NCI-H82 treated with DMSO at 0.1 percent for 48 hours (cell line): ENCODE measurements at regions not wholly inside any gene's neighbourhood (a gene's known extent, or its start where the extent isn't known, plus 50 kb on each side); places are given as distances from the start of the nearest gene placed in this dataset.

Experiments
- DNase-seq: peaks from one replicate; lab custom pipeline; 2025; ENCODE audit not compliant: unreplicated experiment; lab: John Stamatoyannopoulos, UW

DNA sequence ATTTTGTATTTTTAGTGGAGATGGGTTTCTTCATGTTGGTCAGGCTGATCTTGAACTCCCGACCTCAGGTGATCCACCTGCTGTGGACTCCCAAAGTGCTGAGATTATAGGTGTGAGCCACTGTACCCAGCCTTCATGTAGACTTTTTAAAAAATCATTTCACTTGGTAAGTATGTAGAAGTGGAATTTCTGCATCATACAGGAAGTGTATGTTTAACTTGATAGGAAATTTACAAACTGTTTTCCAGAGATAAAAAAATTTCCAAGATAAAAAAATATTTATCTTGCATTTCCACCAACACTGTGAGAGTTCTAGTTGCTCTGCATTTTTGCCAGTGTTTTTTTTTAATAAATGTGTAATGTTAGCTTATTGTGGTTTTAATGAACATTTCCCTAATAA, 155.8 kb downstream of the ZNF608 start:
- no peak for DNase-seq

DNA sequence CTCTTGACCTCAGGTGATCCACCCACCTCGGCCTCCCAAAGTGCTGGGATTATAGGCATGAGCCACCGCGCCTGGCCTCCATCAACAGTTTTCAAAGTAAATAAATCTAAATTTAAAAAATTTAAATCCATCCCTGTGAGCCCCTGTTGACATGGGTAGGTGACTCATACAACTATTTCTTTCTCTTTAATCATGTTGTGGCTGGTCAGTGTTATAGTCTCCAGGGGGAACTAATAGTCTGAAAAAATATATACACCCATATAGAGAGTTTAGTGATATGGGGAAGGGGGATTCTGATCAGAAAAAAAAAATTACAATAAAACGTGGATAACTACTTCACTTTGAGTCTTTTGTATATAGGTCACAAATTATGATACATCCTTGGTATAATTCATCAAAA, 159.2 kb downstream of the ZNF608 start:
- DNase-seq = no peak

DNA sequence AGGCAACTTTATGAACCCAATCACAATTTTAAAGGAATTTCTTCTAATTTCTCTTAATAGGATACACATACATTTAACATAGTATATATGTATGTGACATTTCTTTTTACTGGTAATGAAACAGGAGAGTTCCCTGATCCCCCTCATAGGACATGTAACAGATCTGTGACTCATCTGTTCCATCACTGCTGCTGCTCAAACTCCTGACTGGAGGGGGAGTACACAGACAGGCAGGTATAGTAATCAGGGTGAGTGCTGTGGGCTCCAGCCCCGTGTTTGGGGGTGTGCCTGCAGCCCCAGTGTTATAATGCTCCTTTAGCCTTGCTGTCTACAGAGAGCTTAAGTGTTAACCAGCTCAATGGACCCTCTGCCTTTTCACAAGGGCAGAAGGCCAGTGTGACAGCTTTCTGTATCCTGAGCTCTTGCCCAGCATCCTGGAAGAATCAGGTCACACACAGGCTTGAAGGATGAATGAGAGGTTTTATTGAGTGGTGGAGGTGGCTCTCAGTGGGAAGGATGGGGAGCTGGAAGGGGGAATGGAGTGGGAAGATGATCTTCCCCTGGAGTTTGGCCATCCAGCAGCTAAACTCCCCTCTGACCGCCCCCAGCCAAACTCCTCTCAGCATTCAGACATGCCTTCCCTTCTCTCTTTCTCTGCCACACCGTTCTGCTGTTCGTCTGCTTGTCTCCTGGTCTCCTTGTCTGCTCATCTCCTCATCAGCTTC, 161.3 kb downstream of the ZNF608 start:
- no peak for DNase-seq

DNA sequence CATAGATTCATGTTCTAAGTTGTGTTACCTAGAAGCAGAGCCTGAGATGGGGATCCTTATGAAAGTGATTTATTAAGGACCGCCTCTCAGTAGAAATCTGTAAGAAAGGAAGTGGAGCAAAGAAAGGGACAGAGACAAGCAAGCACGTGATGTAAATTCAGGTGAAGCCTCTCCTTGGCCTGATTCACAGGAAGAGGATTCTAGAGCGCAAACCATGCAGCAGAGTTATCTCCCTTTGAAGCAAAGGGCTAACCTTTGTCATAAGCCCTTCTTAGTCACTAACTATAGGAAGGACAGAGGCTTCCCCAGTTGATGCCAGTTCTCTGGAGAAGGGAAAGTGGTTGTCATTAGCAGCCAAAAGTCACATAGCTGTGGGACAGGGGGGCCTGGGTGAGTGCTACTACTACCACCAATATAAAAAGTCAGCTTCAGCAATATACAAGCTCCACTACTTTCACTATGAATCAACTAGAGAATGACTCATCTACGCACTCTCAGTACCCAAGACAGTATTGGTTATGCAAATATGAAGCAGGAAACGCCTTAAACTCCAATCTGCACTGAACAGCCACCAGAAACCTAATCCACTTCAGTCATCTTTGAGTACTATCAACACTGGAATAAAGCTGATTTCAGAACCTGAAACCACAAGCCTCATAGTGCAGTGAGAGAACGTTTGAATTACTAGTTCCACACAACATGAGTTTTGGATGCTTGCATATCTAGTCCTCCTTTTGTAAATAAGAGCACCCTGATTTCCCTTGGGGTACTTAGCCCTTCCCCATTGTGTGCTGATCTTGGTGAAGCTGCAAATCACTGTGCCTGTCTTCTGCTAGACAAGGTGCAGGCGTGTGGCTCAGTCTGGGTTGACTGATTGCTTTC, 162.7 kb downstream of the ZNF608 start:
- no peak for DNase-seq

DNA sequence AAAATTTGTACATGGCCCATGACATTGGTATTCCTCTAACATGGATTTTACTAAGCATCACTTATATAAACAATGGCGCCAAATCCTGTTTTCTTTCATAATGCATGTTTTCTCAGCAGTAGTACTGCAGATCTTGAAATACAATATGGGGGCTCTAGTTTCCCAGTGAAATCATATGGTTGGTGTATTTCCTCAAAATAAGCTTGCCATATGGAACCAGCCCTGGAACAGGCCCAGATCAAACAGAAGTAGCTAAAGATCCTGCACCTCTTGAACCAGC, 163.9 kb downstream of the ZNF608 start:
- DNase-seq = no peak

DNA sequence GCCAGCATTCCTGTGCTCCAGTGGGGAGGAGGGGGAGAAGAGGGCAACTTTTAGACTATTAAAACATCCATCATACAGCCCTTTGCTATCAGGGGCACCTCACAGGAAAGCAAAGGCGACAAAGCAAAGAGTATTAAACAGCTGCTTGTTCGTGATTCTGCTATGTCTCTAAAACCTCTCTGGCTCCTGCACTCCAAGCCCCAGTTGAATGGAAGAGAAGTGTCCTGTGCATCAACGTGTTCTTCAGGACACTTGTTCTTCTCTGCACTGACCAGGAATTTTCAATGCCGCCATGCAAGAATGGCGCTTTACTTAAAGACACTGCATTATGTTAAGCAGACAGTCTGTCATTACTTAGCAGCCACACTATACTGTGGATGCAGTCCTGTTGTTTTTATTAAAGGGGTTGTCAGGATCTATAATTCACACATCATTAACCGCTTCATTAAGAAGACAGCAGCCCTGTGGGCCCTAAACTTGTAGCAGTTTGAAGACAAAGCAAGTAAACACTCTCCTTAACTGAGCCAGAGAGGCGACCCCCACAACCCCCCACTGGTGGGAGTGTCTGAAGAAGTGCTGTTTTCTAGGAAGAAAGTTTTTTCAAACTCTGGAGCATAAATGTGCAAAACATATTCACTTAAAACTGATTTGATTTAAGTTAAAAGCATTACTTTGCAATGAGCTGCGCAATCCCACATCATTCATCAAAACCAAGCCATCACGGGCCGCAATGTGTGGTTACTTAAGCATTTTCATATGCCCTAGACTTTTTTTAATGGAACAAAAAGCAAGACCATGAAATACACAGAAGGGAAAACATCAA, 164.5 kb downstream of the ZNF608 start:
- DNase-seq = no peak

DNA sequence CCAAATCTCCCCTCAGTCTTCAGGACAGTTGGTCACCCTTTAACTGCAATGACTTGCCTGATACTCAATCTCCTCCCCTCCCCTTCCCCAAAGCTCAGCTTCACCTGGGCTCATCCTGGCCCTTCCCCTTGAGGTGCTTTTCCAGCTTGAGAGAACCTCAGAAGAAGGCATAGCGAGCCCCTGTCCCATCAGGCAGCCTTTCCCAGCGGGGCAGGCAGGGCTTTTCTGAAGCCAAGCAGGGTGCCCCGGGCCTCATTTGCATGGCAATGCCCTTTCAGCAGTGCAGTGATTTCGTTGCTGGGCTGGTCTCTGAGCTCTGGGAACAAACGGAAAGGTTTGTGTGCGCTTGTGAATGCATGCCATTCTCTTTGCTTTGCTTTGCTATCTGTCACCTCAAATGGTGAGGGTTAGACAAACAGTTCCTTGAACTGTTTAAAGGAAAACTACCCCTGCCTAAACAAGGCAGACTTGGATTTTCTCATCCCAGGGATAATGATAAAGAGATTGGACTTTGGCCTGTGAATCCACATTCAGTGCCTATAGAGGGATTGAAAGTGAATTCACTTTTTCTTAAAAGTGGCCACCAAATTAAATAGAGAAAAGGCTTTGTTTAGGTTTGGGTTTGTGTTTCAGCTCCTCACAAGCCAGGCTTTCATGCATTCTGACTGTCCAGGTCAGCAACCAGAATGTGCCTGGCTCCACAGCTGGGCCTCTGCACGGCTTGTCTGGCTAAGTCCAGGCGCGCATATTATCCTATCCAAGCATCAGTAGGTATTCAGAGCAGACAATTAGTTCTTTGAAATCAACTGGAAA, 165.3 kb downstream of the ZNF608 start:
- no peak for DNase-seq

DNA sequence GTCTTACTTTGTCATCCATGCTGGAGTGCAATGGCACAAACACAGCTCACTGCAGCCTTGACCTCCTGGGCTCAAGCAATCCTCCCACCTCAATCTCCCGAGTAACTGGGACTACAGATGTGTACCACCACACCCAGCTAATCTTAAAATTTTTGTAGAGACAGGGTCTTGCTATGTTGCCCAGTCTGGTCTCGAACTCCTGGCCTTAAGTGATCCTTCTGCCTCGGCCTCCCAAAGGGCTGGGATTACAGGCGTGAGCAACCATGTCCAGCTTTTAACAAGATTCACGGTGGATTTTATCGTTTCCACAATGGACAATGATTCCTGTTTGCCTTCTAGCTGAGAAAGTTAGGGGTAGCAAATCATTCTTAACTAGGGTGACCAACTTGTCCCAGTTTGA, 165.9 kb downstream of the ZNF608 start:
- no peak for DNase-seq

DNA sequence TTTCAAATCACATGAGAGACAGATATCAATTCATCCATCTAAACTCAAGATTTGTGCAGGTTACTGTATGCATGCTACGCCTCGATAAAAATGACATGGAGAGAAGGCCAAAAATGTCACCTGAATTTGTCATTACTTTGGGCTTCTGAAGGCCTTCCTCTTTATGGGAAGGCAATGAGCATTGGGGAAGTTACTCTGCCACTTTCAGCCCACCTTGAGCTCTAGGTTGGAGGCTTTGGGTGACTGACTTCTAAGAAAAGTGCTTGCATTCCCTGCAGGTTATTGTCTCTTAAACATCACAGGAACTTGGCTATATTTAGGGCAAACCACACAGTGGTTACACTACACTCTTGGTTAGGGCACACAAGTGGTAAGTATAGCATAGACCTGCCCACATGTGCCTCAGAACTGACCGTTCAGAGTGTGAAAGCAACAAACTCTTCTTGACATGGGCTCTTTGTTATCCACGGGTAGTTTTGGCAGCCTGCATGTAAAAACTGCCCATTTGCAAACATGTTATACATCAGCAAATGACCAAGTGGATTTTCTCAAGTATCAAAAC, 169.5 kb downstream of the ZNF608 start:
- no peak for DNase-seq

DNA sequence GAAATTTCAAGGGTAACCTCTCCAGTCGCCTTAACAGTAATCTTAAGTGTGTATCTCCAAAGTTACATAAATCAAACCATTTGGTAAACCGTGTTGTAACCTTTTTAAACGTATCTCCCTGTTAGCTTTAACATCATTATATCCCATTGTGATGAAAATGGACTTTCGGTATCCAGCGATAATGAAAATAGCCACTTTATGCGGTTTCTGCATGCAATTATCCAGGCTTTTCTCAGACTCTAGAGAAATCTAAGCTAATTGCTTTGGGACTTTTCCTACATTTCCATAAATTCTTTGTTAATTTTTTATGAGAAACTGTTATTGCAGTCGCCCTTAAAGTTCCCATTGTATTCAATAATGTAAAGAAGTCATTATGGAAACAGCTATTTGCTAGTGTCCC, 170.7 kb downstream of the ZNF608 start:
- DNase-seq = no peak

DNA sequence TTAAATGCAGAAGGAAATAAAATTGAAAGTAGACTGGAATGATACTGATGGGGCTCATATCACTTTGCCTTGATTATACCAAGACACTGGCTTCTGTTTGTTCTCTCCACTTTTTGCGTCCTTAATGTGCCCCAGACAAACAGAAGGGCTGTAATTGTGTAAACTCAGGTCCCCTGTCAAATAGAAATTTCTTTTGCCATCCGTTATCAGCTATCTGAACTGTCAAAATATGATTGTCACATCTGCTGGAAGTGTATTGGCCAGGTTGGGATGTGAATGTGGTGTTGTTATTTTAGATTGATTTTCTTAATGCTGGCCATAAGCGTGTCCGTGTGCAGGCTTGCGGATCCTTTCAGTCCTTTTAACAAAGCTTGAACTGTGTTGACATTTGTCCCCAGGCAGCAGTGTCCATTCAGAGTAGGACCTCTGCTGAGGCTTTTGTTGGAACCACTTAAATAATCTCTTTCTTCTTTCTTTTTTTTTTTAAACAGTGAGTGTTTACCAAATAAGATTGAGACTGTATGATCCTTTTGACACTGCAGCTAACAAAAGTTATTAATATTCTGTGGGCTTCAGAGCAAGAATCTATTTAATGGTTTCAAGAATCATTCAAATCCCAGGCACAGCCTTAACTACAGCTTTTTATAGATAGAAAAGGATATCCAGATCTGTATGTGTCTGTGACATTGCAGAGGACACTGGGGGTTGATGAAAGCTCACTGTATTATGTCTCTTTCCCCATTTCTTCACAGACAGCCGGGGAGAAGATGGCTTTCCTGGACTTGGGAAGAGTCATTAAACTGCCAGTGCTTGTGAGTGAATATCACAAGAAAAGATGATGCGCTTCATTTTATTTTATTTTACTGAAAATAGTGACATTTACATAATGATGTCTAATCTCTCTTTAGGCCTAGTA, 171.7 kb downstream of the ZNF608 start:
- no peak for DNase-seq

DNA sequence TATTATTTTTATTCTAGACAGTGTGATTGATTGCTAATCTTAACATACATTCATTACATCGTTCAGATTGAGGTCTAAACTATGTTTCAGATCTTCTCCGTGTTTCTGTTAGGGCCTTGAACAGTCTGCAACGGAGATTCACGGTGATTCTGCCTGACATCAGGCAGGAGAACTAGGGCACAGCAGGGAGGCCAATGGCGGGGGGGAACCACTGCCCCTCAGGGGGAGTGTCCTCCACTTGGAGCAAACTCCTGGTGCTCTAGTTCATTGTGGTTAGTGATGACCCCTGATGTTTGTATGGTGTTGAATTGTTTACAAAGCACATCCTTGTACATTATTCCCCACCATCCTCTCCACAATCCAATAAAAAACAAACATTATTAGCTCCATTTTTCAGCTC, 173.5 kb downstream of the ZNF608 start:
- DNase-seq = no peak

DNA sequence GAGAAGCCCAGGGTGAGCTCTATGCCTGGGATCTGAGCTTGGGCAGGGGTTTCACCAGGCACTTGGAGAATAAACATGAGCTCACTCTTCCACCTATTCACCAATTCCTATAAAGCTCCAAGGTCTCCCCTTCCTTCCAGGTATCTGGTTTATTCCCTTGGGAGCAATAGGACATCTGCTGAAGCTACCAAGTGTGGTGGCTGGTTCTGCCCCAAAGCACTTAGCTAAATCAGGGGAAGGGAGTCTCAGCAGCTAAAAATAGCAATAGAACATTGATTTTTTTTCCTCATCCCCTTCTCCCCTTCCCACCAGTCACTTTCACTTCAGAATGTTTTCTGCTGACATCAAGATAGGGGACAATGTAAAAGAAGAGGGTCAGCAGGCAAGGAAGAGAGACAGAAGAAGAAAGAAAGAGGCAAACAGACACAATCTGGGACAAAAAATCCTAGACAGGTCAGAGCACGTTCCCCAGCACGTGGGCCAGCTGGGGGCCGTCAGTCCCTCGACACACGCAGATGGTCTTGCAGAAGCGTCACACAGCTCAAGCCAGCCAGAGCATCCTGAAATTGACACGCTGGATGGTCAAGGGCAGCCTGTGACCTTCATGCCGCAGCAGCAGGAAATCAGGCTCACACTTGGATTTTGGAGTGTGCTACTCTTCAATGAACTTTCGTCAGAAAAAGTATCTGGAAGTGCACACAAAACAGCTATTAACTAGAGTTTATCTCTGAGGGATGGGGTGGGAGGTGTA, 176.0 kb downstream of the ZNF608 start:
- no peak for DNase-seq

DNA sequence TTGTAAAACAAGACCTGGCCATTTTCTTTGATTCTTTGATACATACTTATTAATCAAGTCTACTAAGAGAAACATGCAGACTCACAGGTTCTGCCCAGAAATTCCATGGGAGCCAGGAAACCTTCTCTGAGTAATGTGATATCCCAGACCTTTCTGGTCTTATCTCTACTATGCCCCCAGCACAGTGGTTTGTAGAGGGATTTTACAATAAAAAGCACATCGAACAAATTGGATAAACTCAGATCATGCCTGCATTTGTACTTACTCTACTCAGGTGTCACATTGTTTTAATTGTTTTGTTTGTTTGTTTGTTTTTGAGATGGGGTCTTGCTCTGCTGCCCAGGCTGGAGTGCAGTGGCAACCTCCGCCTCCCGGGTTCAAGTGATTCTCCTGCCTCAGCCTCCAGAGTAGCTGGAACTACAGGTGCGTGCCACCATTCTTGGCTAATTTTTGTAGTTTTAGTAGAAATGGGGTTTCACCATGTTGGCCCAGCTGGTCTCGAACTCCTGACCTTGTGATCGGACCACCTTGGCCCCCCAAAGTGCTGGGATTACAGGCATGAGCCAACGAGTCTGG, 179.5 kb downstream of the ZNF608 start:
- no peak for DNase-seq

DNA sequence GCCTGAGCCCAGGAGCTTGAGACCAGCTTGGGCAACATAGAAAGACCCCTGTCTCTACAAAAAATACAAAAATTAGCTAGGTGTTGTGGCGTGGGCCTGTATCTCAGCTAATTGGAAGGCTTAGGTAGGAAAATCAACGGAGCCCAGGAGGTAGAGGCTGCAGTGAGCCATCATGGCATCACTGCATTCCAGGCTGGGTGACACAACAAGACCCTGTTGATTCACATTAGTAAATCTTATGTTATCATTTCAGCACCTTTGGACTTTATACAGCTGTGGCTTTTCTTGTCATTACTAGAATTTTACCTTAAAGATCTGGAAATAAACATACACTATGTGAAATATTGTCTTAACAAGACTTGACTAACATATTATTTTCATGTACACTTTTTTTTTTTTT, 185.0 kb downstream of the ZNF608 start:
- DNase-seq = no peak

DNA sequence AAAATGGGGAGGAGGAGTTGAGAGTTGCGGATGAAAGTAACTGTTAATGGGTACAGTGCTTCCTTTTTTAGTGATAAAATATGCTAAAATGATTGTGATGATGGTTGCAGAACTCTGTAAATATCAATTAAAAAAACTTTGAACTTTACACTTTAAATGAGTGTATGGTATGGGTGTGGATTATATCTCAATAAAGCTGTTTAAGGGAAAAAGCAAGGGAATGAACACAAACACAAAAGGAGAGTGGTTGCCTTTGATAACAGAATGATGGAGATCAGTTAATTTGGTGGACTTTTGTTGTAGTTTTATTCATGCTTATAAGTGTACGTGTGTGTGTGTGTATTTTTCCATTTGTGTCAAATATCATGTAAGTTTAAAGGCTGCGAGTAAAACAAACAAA, 186.1 kb downstream of the ZNF608 start:
- no peak for DNase-seq

DNA sequence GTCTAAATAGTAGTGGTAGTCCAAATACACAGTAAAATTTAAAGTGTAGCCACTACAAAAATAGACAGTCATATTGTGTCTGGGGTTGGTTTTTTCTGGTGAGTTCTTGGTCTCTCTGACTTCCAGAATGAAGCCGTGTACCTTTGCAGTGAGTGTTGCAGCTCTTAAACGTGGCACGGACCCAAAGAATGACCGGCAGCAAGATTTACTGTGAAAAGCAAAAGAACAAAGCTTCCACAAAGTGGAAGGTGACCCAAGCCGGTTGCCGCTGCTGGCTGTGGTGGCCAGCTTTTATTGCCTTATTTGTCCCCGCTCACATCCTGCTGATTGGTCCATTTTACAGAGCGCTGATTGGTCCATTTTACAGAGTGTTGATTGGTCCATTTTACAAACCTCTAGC, 188.7 kb downstream of the ZNF608 start:
- no peak for DNase-seq

DNA sequence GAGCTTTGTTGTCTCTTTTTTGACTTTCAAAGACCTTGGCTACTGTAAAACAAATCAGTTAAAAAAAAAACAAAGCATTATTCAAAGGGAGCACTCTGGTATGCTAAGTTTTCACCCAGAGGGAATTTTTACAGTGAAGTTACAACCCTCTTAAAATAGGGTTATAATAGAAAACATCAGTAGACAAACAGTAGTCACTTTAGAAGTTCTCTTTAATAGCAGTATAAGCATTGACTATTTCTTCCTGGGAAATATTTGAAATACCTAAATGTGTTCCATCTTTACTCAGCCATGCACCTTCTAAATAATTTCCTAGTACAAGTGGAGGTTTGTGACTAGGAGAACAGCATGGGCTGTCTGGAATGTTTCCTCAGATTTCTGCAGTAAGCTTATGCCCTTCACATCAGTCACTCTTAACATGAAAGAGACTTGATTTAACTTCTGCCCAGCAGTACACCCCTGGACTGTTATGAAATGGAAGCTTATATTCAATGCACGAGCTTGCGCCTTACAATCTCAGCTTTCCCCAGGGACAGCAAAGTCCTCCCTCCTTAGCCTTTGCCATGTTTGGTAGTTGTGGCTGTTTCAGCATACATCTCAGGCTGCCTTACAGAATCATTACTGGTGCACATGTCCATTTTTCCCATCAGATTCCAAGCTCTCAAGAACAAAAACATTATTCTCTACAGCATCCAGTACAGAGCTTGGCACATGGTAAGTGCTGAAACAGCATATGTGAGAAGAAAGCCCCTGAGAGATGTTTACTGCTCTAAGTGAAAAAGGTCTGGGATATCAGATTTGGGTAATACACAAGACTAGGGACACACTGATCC, 191.5 kb downstream of the ZNF608 start:
- no peak for DNase-seq
